GM11168 (cell line): ENCODE measurements at regions not wholly inside any gene's neighbourhood (a gene's known extent, or its start where the extent isn't known, plus 50 kb on each side); places are given as distances from the start of the nearest gene placed in this dataset.

Experiments
- in situ Hi-C: fragments of 300-500 bp; cut with MboI; formaldehyde crosslinking; loops from one replicate; pipeline ENCODE4 v1.12.0; 2022; ENCODE audit warnings: low sequenced_read_pairs; ENCODE audit not compliant: unreplicated experiment

- in situ Hi-C loops, result no loop called here
These were observed 155.8 kb upstream of the SDK2 start for GRCh38 chr17:73799781-73800627.

GRCh38 chr17:73800893-73801292, 156.6 kb upstream of the SDK2 start:
- in situ Hi-C loops, result no loop called here

GRCh38 chr17:73801455-73802100, 157.3 kb upstream of the SDK2 start:
- in situ Hi-C loops, result no loop called here

DNA sequence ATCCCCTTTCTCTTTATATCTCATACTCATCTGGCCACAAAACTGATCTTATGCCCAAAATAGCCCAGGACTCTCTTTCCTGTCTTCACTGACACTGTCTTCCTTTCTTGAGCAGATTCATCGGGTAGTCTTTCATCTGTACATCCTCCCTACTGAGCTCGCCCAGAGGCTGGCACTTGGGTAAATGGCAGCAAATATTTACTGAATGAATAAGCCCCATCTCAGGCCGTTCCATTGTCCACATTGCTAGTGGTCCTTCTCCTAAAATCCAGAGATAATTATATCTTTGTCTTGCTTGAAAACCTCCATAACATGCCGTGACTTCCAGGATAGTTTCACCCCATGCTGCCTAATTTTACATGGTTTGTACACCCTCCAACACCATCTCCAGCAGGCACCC, 158.1 kb upstream of the SDK2 start:
- in situ Hi-C loops, result no loop called here

DNA sequence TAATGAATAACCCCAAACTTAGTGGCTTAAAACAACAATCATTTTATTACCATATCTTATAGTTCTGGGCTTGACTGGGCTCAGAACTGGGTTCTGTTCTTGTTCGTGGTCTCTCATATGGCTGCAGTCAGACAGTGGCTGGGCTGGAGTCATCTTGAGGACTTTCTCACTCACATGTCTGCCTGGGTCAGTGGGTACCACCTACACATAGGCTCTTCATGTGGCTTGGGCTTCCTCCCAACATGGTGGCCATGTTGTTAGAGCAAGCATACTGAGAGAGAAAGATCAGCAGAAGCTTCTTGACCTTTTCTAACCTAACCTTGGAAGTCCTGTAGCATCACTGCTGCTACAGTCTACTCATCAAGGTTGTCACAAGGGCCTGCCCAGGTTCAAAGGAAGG, 158.6 kb upstream of the SDK2 start:
- in situ Hi-C loops, result no loop called here

DNA sequence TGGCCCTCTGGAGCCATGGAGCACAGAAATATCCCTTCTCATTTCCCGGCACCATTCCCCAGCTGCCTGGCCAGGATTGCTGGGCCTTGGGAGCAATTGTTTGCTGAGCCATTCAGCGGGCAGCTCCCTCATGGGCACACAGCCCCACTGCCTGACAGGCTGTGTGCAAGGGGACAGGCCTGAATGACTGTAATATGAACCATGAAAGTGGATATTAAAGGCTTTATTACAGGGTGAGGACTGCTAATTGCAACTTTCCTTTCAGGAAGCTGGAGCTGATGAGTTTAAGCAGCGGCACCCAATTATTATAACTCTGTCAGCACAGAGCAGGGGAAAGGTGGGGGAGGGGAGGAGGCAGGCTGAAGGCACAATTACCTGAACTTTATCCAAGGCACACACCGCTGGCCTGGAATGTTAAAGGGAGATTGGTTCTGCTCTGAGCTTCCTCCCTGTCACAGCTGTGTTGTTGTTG, 159.8 kb upstream of the SDK2 start:
- in situ Hi-C loops, result no loop called here

GRCh38 chr17:73806768-73807167, 162.5 kb upstream of the SDK2 start:
- in situ Hi-C loops, result no loop called here

GRCh38 chr17:73813201-73813600, 169.0 kb upstream of the SDK2 start:
- in situ Hi-C loops, result no loop called here

- in situ Hi-C loops, result no loop called here
These were observed 169.8 kb upstream of the SDK2 start for GRCh38 chr17:73814075-73814474.

GRCh38 chr17:73815474-73815873, 171.2 kb upstream of the SDK2 start:
- in situ Hi-C loops, result no loop called here

DNA sequence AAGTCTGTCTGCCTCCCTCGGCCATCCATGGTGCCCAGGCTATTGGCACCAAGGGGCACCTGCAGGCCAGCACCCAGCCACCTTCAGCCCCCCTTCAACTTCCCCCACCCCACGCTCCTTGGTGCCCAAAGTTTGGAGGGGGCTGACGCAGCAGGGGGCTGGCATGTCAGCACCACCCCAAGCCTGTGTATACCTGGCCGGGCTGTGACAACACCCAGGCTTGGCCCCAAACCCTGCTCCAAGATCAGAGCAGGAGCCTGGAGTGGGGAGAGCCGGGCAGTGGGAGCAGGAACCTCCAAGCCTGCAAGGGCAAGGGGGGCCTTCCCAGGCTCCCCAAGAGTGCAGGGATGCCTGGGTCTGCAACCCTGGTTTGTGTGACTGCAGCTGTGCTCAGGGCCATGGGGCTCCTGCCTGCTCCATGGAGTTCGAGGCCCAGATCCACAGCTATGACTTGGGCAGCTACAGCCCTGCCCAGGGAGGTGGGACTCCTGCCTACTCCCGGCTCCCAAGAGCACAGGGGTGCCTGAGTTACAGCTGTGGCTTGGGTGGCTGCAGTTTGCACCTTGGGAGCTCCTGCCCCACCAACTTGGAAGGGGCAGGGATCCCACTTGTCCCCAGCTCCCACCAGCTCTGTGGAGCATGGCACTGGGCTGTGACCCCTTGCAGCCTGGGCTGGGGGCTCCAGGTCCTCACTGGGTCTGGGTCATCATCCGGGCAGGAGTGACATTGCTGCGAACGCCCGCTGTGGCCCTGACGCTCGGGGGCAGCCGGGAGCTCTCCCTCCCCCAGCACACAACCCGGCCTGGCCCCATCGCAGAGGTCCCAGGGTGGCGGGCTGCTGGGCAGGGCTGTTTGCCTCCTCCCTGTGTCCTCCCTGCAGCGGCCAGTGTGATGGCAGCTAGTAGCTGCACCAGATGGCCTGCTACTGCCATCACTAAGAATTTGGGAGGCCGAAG, 175.5 kb upstream of the SDK2 start:
- in situ Hi-C loops, result no loop called here

GRCh38 chr17:73820686-73821448, 176.6 kb upstream of the SDK2 start:
- in situ Hi-C loops, result no loop called here

GRCh38 chr17:73821665-73822064, 177.4 kb upstream of the SDK2 start:
- in situ Hi-C loops, result no loop called here

DNA sequence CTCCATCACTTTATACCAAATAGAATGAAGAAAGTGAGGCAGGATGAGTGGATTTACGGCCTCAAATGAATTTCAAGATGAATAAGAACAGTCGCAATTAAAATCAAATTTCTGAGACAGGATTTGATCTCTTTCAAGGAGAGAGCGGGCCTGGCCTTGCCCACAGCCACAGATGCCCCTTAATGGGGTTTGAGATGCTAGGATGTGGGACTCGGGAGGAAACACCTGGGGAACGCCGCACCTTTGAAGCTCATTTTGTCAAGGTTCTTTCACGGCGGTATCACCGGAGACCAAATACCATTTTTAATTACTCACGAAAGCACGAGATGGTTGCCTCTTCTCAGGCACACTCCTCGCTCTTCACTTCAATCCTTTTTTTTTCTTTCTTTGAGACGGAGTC, 178.1 kb upstream of the SDK2 start:
- in situ Hi-C loops, result no loop called here

DNA sequence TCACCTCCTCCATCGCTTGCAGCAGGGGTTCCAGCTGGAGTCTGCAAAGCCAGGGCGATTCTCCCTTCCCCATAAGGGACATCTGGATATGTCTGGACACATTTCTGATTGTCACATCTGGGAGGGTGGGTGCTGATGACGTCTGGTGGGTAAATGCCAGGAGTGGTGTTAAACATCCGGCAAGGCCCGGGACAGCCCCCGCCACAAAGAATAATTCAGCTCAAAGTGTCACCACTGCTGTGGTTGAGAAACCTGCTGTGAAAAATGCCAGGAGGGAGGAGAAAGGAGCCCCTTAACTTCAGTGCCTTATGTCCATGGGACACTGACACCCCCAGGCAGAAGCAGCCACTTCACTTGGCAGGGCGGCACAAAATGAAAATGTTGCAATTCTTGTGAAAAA, 179.4 kb upstream of the SDK2 start:
- in situ Hi-C loops, result no loop called here

GRCh38 chr17:73824321-73824720, 180.1 kb upstream of the SDK2 start:
- in situ Hi-C loops, result no loop called here

GRCh38 chr17:73826181-73826871, 182.1 kb upstream of the SDK2 start:
- in situ Hi-C loops, result no loop called here

DNA sequence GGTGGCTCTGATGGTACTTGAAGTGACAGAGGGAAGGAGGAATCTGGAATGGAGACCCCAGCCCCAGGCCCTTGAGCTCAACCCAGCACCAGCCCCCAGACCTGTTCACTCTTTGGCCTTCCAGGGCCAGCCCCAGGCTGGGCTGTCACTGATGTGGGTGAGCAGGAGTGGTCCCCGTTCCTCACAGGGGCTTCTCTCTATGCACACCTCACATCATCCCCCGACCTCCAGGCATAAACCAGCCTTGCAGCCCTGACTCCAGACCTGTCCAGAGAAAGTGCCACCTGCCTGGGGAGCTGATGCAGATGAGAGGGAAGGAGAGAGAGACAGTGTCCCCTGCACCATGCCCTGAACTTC, 182.6 kb upstream of the SDK2 start:
- in situ Hi-C loops, result no loop called here

- in situ Hi-C loops, result no loop called here
These were observed 183.5 kb upstream of the SDK2 start for GRCh38 chr17:73827627-73828291.
